ENCODE measurements at regions not wholly inside any gene's neighbourhood (a gene's known extent, or its start where the extent isn't known, plus 50 kb on each side); places are given as distances from the start of the nearest gene placed in this dataset.

GRCh38 chr12:34407813-34408212 is 385.5 kb downstream of the ALG10 start:
- no peak for TF ChIP-seq TAF1 (conservative IDR thresholded peaks at IDR 0.05)
- no peak for TF ChIP-seq CTCF (IDR thresholded peaks at IDR 0.05; ENCODE audit: low read depth, low read length, missing input control)
- no peak for TF ChIP-seq GABPA (IDR thresholded peaks at IDR 0.05 in 1 of 2, conservative IDR thresholded peaks at IDR 0.05 in 1 of 2)
- TF ChIP-seq FOXA1 (IDR thresholded peaks at IDR 0.05): no peak
- no peak for TF ChIP-seq REST (IDR thresholded peaks at IDR 0.05)
- TF ChIP-seq ATF3 (IDR thresholded peaks at IDR 0.05): no peak
- no peak for TF ChIP-seq SP1 (IDR thresholded peaks at IDR 0.05)
- no peak for TF ChIP-seq HNF4G (IDR thresholded peaks at IDR 0.05)
- no peak for TF ChIP-seq RXRA (IDR thresholded peaks at IDR 0.05)
